HCT116 (cell line): ENCODE measurements at regions not wholly inside any gene's neighbourhood (a gene's known extent, or its start where the extent isn't known, plus 50 kb on each side); places are given as distances from the start of the nearest gene placed in this dataset.

Source experiments
- ATAC-seq: fragments of 200-7000 bp; cut with Tn5 transposase; 2 replicates; pipeline ENCODE4 v1.9.1; 2020; ENCODE audit warnings: mild to moderate bottlenecking, moderate library complexity
- BruUV-seq: library from RNA; stranded (reverse); fragments of 400-500 nt; replicated peaks from 2 replicates; lab custom pipeline; 2021; lab: Mats Ljungman, UMichigan
- CTCF ChIA-PET: fragments of 300-600 bp; sonication (Branson Sonifier 250); formaldehyde crosslinking; loops from one replicate; lab custom pipeline; 2021; ENCODE audit warnings: antibody characterized with exemption; lab: Charles Lee
- POLR2A ChIA-PET: fragments of 300-600, 350-600 bp; sonication (Branson Sonifier 250); formaldehyde crosslinking; loops from one replicate; lab custom pipeline; 2021; ENCODE audit warnings: antibody characterized with exemption; lab: Charles Lee
- RAD21 ChIA-PET, 2 experiments: fragments of 300-600 bp; sonication (Branson Sonifier 250); formaldehyde crosslinking; loops; one replicate each; lab custom pipeline; 2023; ENCODE audit warnings: low total read pairs in 2 of 2; ENCODE audit not compliant: uncharacterized antibody in 2 of 2, unreplicated experiment in 2 of 2, low non-redundant PET in 1 of 2; lab: Charles Lee
- DNase-seq: peaks from one replicate; pipeline ENCODE4 v3.0.0-alpha.2; 2010; ENCODE audit warnings: low read depth, low spot score
- H2AFZ ChIP-seq: fragments of 200-600 bp; shearing (Covaris generic), sonication (generic); 2 replicates; pipeline ENCODE4 v1.6.1; 2017; ENCODE audit warnings: low read depth, mixed run types, mixed read lengths, antibody characterized with exemption, low read length; ENCODE audit not compliant: poor library complexity, severe bottlenecking
- H3K27ac ChIP-seq: 2 replicates; pipeline ENCODE4 v1.5.1; 2012; ENCODE audit warnings: low read depth, low read length
- H3K27me3 ChIP-seq: fragments of 200-600 bp; sonication (generic); 2 replicates; pipeline ENCODE4 v1.6.1; 2016; ENCODE audit warnings: mixed run types, low read length, mixed read lengths; ENCODE audit not compliant: insufficient read depth
- H3K36me3 ChIP-seq, 2 experiments: fragments of 200-500 bp in 1 of 2; fragments of 200-600 bp in 1 of 2; sonication (Bioruptor generic) in 1 of 2; sonication (generic) in 1 of 2; 2 replicates each; pipeline versions ENCODE4 v1.5.1 to v1.6.1; 2014 to 2016; ENCODE audit warnings: low read length in 2 of 2, inconsistent platforms in 1 of 2, mixed read lengths in 1 of 2, mixed run types in 1 of 2; ENCODE audit not compliant: insufficient read depth in 2 of 2, control insufficient read depth in 1 of 2
- H3K4me1 ChIP-seq, 2 experiments: fragments of 200-600 bp in 1 of 2; sonication (generic) in 1 of 2; 2 replicates each; pipeline versions ENCODE4 v1.5.1 to v1.6.1; 2012 to 2017; ENCODE audit warnings: low read length in 2 of 2, inconsistent platforms in 1 of 2, mild to moderate bottlenecking in 1 of 2, mixed read lengths in 1 of 2, mixed run types in 1 of 2, moderate library complexity in 1 of 2; ENCODE audit not compliant: insufficient read depth in 2 of 2, control insufficient read depth in 1 of 2
- H3K4me2 ChIP-seq: fragments of 200-600 bp; sonication (generic); 2 replicates; pipeline ENCODE4 v1.6.1; 2017; ENCODE audit warnings: mixed run types, low read length, mixed read lengths
- H3K4me3 ChIP-seq, 2 experiments: fragments of 200-600 bp in 1 of 2; sonication (generic) in 1 of 2; replicated peaks in 1 of 2; 2 replicates each; pipeline ENCODE4 v1.5.1; 2011 to 2016; ENCODE audit warnings: low read length in 2 of 2, control low read depth in 1 of 2, low read depth in 1 of 2, mild to moderate bottlenecking in 1 of 2, mixed read lengths in 1 of 2, mixed run types in 1 of 2
- H3K79me2 ChIP-seq: fragments of 200-600 bp; sonication (generic); 2 replicates; pipeline ENCODE4 v1.6.1; 2017; ENCODE audit warnings: mild to moderate bottlenecking, mixed run types, low read length, moderate library complexity, mixed read lengths; ENCODE audit not compliant: insufficient read depth
- H3K9ac ChIP-seq: fragments of 200-600 bp; sonication (generic); 2 replicates; pipeline ENCODE4 v1.6.1; 2016; ENCODE audit warnings: low read length, mixed read lengths
- H3K9me2 ChIP-seq: fragments of 200-600 bp; sonication (generic), shearing (Covaris generic); 2 replicates; pipeline ENCODE4 v1.6.1; 2017; ENCODE audit warnings: mixed run types, mild to moderate bottlenecking, moderate library complexity; ENCODE audit not compliant: insufficient read depth
- H3K9me3 ChIP-seq, 2 experiments: fragments of 200-500 bp in 1 of 2; fragments of 200-600 bp in 1 of 2; sonication (Bioruptor generic) in 1 of 2; sonication (generic) in 1 of 2; 2 replicates each; pipeline ENCODE4 v1.6.1; 2014 to 2017; ENCODE audit warnings: low read length in 2 of 2, mixed read lengths in 2 of 2, inconsistent platforms in 1 of 2, low read depth in 1 of 2, mild to moderate bottlenecking in 1 of 2, mixed run types in 1 of 2, moderate library complexity in 1 of 2; ENCODE audit not compliant: control insufficient read depth in 1 of 2, insufficient read depth in 1 of 2
- H4K20me1 ChIP-seq: fragments of 200-600 bp; sonication (generic), shearing (Covaris generic); 2 replicates; pipeline ENCODE4 v1.6.1; 2017; ENCODE audit warnings: mixed run types, mild to moderate bottlenecking, moderate library complexity; ENCODE audit not compliant: insufficient read depth
- EGR1 ChIP-seq: IDR thresholded peaks from 2 replicates; pipeline ENCODE4 v1.6.1; 2012; ENCODE audit warnings: low read depth
- EZH2 ChIP-seq: fragments of 200-600 bp; sonication (generic); IDR thresholded peaks from 2 replicates; pipeline ENCODE4 v1.6.1; 2017; ENCODE audit warnings: antibody characterized with exemption, mixed run types
- FOSL1 ChIP-seq: IDR thresholded peaks from 2 replicates; pipeline ENCODE4 v1.6.1; 2012; ENCODE audit warnings: low read depth
- JUND ChIP-seq: IDR thresholded peaks from 2 replicates; pipeline ENCODE4 v1.6.1; 2012
- MAX ChIP-seq: IDR thresholded peaks from 2 replicates; pipeline ENCODE4 v1.6.1; 2012
- POLR2A ChIP-seq: IDR thresholded peaks from 2 replicates; pipeline ENCODE4 v1.7.0; 2011; ENCODE audit warnings: borderline replicate concordance; ENCODE audit not compliant: insufficient read depth, insufficient read length; ENCODE audit errors: extremely low read depth
- POLR2AphosphoS5 ChIP-seq: IDR thresholded peaks from 2 replicates; pipeline ENCODE4 v1.6.1; 2011; ENCODE audit warnings: mild to moderate bottlenecking, low read depth, low read length, moderate library complexity
- SRF ChIP-seq: IDR thresholded peaks from 2 replicates; pipeline ENCODE4 v1.6.1; 2012; ENCODE audit warnings: low read depth
- TCF7L2 ChIP-seq: IDR thresholded peaks from 2 replicates; pipeline ENCODE4 v1.7.0; 2011; ENCODE audit warnings: borderline replicate concordance, inconsistent platforms; ENCODE audit not compliant: insufficient read depth, insufficient read length; ENCODE audit errors: extremely low read depth
- YY1 ChIP-seq: IDR thresholded peaks from 2 replicates; pipeline ENCODE4 v1.6.1; 2011; ENCODE audit warnings: low read length, low read depth, moderate library complexity, mild to moderate bottlenecking; ENCODE audit not compliant: insufficient replicate concordance; ENCODE audit errors: extremely low read depth
- ZBTB33 ChIP-seq: IDR thresholded peaks from 2 replicates; pipeline ENCODE4 v1.6.1; 2011; ENCODE audit warnings: mild to moderate bottlenecking, low read length, moderate library complexity; ENCODE audit not compliant: insufficient replicate concordance; ENCODE audit errors: extremely low read depth
- ZFX ChIP-seq: fragments of 450-650 bp; IDR thresholded peaks from 2 replicates; pipeline ENCODE4 v1.6.1; 2017
- ZNF274 ChIP-seq: fragments of 200-500 bp; sonication (Bioruptor generic); IDR thresholded peaks from 2 replicates; pipeline ENCODE4 v1.6.1; 2014; ENCODE audit warnings: mild to moderate bottlenecking, low read depth, low read length, inconsistent platforms
- intact Hi-C: fragments of 100-400 bp; cut with micrococcal nuclease; formaldehyde crosslinking; loops from 2 replicates; pipeline ENCODE4 v1.10.0; 2022
- TF ChIP-seq, protein P1 (sequence below): IDR thresholded peaks from 2 replicates; pipeline ENCODE4 v1.6.1; 2012

- H3K4me3 ChIP-seq, result no peak overlapping the region
- no peaks in the 10 kb centered on the region for H3K9me2 ChIP-seq
- no peak for DNase-seq
- H3K27me3 ChIP-seq, result peaks cover 10% of the 10 kb centered on the region
- RAD21 ChIA-PET, result no interaction called here
- BruUV-seq, result no TSS peak
- H4K20me1 ChIP-seq, result no peaks in the 10 kb centered on the region
- no peaks in the 10 kb centered on the region for H3K4me1 ChIP-seq
- intact Hi-C loops, result no loop called here
- no peaks in the 10 kb centered on the region for H3K79me2 ChIP-seq
- no peak for ATAC-seq
- no peak overlapping the region for H2AFZ ChIP-seq
- POLR2A ChIA-PET, result no interaction called here
- H3K27ac ChIP-seq, result no peak overlapping the region
- no peak overlapping the region for H3K9ac ChIP-seq
- no peaks in the 10 kb centered on the region for H3K9me3 ChIP-seq
- TF ChIP-seq POLR2AphosphoS5 (no peak), TCF7L2 (no peak), SRF (no peak), EZH2 (no peak), FOSL1 (no peak), EGR1 (no peak), ZFX (no peak), ZNF274 (no peak), ZBTB33 (no peak), JUND (no peak), POLR2A (no peak), YY1 (no peak), MAX (no peak)
- TF ChIP-seq, protein P1, sequence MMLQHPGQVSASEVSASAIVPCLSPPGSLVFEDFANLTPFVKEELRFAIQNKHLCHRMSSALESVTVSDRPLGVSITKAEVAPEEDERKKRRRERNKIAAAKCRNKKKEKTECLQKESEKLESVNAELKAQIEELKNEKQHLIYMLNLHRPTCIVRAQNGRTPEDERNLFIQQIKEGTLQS, result no peak
- CTCF ChIA-PET, result no interaction called here
- no peak overlapping the region for H3K4me2 ChIP-seq
- H3K36me3 ChIP-seq, result no peaks in the 10 kb centered on the region
Observed at GRCh38 chr9:85264695-85265094, 477.1 kb downstream of the AGTPBP1 start.
